GM18861 (cell line): ENCODE measurements at regions not wholly inside any gene's neighbourhood (a gene's known extent, or its start where the extent isn't known, plus 50 kb on each side); places are given as distances from the start of the nearest gene placed in this dataset.
"Not testable (repeated sequence)": the region's sequence is repeated elsewhere in the genome, so short reads cannot be mapped to it uniquely, and the experiment has no call there.

Experiments
- ATAC-seq: cut with Tn5 transposase; IDR thresholded peaks from one replicate; pipeline ENCODE4 v1.9.1; 2021; ENCODE audit not compliant: unreplicated experiment

DNA sequence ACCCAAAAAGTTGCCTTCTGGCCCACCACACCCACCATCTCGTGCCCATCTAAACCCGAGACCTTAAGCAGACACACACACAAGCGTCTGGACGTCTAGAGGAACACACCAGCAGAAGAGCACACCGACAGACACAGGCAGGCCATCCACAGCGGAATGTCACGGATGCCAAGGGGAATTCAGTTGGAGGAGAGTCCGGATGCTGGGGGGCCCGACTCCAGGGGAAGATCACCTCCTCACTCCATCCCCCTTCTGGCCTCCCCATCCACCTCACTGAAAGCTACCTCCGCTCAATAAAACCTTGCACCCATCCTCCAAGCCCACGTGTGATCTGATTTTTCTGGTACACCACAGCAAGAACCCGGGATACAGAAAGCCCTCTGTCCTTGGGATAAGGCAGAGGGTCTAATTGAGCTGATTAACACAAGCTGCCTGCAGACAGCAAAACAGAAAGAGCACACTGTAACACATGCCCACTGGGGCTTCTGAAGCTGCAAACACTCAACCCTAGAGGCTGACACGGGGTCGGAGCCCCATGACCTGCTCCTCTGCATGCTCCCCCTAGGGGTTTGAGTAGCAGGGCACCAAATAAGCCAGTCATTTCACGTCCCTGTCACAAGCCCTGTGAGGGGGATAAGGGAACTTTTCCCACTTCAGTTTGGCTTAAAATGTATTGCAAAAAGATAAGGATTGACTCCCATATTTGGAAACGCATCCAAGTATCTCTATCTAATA, 339.6 kb upstream of the PCDH10 start:
- ATAC-seq = no peak

DNA sequence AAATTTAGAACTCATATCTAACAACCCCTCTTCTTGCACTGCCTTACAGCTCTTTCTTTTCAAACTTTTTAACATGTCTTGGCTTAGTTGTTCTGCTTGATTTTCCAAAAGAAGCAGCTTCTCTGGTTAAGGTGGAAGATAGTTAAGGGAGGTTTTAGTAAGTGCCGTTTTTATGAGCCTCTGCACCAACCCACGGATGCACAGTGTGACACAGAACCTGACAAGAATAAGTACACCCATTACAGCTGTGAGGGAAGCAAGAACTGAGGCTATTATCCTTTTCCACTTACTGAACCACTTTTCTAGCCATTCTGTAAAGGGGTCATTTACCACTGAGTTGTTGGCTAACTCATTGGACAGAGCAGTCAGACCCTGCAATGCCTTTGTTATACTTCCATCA, 336.0 kb upstream of the PCDH10 start:
- ATAC-seq = not testable (repeated sequence)

DNA sequence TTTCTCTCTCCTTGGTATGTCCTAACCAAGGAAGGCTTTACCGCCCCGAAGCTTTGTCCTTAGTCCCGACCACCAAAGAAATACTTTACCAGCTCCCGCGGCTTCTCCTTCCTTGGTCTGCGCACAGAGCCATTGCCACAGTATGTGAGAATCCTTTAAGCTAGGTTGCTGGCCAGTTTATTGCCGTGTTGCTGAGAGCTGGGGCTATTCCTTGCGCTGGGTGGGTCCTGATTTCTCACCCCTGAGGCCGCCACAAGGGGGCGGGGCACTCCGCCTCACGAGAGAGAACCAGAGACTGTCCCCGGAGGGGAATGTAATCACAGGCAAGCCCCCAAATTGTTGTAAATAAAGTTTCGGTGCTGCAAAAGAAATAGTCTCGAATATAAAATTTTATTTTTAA, 331.0 kb upstream of the PCDH10 start:
- ATAC-seq = no peak

DNA sequence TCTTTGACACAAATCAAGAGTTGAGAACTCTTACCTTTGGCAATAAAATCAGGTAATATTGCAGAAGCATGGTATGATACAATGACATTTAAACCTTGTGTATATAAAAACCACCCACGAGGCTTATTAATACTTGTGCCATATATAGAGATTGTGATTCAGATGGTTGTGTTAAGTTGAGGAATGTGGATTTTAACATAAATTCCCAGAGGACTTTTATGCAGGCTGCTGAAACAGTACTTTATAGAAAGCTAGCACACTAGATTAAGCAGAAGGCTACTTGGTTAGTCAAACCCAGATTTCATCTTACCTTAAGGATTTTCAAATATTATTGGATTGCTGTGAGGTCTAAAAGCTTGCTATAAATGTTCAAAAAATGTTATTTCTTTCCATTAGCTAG, 325.7 kb upstream of the PCDH10 start:
- ATAC-seq = no peak

DNA sequence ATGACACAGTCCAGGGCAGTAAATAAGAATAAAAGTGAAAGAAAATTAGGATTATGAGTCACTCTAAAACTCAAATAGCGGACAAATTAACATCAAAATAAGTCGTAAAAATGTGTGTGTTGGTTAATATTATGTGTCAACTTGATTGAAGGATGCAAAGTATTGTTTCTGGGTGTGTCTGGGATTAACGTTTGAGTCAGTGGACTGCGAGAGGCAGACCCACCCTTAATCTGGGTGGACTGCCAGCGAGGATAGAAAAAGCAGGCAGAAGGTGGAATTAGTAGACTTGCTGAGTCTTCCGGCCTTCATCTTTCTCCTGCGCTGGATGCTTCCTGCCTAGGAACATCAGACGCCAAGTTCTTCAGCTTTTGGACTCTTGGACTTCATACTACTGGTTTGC, 324.3 kb upstream of the PCDH10 start:
- no peak for ATAC-seq

DNA sequence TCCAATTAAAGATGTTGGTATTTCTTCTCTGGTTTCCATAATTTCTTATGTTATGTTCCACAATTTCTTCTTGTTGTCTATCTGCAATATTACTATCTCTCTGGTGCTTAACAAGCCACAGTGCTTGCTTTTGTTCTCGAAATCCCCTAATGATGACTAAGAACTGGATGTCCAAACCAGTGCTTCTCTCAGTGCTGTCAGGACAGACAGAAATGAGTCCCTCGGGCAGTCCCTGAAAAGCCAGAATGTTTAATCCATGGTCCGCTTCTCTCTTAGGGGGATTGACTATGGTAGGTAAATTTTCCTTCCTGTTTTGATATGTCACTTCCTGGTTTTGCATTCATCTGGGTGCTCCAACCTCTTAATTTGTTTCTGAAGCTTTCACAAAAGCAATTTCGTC, 321.6 kb upstream of the PCDH10 start:
- ATAC-seq = no peak

DNA sequence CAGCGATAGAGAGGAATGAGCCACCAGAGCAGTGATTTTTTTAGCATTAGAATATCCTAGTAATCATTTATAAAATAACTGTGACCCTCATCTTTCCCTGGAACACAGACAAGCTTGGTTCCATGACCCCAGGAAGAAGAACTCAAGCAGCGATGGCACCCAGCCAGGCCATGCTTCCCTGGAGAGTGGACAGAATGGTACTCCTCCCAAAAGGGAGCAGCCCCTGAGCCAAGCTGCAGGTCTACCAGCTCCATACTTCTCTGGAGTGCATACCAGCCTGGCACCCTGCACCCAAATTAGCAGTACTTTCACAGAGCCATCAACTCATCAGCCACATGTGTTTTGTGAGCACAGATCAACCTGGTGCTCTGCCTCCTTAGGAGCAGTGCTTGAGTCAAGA, 310.9 kb upstream of the PCDH10 start:
- ATAC-seq = no peak

DNA sequence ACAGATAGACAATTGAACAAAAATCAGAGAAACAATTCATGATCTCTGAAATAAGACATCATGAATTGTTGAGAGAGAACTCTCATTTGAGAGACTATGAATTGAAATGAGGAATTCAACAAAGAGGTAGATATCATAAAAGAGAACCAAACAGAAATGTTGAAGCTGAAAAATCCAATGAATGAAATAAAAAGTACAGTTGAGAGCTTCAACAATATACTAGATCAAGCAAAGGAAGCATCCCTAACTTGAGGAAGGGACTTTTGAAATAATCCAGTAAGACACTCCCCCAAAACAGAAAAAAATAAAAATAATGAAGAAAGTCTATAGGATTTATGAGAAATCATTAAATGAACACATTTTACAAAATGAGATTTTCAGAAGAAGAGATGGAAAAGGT, 310.0 kb upstream of the PCDH10 start:
- ATAC-seq = no peak

DNA sequence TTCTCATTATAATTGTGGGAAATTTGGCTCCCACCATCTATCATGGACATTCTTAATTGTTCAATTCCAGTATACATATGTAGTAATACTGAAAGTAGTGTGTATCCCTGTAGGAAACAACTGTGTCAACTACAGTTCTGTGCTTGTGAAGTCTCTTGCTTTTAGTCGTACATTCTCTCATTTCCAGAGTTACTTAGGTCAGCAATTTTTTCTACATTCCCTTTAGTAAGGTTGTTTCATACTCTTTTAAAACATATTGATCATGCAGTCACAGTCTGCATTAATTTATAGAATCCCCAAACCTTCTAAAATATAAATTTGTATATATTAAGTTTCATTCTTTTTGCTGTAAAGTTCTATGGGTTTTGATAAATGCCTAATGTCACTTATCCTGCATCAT, 289.2 kb upstream of the PCDH10 start:
- ATAC-seq = no peak

DNA sequence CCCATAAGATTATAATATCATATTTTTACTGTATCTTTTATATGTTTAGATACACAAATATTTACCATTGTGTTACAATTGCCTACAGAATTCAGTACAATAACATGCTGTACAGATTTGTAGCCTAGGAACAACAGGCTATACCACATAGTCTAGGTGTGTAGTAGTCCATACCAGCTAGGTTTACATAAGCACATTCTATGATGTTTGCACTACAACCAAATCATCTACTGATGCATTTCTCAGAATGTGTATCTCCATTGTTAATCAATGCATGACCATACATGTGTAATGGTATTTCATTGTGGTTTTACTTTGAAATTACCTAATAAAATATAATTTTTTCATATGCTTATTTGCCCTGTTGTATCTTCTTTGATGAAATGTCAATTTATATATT, 288.1 kb upstream of the PCDH10 start:
- no peak for ATAC-seq

DNA sequence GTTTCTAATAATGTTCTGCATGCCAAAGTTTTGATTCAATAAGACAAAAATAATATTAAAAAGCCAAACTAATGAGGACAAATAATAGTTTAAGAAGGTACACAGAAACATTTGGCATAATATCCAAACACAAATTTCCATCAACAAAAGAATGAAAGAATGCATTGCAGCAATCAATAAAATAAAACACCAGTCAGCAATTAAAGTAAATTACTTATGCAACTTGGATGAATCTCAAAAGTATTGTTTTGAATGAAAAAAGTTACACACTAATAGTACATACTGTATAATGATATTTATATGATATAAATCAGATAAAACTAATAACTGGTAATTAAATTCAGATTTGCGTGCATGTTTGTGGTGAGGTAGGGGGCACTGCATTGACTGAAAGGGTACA, 285.5 kb upstream of the PCDH10 start:
- no peak for ATAC-seq

DNA sequence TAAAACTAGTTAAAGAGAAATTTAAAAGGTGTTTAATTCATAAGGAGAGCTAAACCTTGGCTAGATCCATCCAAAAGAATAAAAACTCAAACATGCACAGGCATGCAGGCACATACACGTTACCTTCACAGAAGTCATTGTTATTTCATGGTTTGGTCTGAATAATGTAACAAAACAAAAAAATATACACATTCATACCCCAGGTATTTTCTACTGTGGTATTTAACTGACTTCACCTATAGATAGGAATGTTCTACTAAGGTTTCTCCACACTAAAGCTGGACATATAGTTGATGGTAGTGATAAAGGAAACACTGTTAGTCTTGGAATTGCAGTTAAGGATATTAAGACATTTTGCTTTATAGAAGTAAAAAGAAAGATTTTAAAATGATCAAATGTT, 283.6 kb upstream of the PCDH10 start:
- no peak for ATAC-seq

DNA sequence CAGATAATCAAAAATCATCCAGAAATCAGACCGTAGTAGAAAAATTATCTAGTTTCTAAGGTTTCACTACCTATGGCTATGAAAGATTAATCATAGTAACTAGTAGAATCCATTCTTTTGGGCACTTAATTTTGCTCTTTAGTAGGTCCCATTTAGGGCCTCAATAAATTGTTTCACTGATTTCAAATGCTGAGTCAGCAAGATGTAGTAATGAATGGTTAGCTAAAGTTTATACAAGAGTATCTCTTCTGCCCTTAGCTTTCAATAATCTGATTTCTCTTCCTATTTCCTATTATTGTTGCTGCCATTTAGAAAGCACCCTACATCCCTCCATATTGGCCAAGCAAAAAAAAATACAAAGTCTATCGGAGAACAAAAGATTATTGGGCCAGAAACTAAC, 283.2 kb upstream of the PCDH10 start:
- ATAC-seq = no peak

DNA sequence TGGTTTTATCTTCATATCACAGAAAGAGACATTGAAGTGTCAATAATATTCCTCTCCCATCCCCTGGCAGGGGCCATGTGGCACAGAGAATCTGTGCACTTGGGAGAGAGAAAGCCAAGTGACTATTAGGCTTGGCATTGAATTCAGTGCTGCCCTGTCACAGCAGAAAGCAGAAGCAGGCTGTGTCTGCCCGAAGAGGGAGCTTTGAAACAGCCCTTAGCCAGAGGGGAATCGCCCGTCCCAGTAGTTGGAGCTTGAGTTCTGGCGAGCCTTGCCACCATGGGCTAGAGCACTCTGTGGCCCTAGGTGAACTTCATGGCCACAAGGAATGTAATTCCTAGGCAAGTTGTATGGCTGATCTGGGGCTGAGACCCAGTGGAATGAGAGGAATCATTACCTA, 282.5 kb upstream of the PCDH10 start:
- ATAC-seq = no peak

DNA sequence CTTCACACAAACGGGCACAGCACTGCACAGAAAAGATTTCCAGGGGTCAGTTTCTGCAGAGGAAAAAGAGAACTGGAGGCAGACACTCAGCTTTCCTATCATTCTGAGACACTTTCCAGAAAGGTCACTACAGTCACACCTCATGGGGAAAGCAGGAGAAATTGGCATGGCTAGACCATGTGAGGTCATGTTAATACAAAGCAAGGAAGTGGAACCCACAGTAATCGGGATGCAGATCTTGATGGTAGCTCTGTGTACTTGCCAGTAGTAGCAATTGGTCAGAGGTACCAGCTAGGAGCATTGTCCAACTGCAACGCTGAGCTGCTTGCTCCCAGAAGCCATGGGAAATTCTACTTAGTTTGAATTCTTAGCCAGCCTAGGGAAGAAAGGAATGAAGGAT, 255.3 kb upstream of the PCDH10 start:
- no peak for ATAC-seq

DNA sequence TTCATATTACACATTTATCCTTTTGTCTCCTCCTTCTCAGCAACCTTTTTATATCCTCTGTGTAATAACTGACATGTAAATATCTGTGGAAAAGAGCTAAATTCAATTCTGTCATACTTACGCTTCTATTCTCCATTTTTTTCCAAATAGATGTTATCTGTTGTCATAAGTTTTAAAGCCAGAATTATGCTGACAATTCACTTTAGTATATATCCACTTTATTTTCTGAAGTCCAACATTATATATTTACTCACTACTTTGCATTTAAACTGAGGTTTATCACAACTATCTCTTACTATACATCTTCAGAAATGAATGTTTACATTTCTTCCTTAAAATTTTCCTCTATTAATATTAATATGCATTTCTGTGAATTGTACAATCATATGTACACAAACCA, 247.9 kb upstream of the PCDH10 start:
- no peak for ATAC-seq

DNA sequence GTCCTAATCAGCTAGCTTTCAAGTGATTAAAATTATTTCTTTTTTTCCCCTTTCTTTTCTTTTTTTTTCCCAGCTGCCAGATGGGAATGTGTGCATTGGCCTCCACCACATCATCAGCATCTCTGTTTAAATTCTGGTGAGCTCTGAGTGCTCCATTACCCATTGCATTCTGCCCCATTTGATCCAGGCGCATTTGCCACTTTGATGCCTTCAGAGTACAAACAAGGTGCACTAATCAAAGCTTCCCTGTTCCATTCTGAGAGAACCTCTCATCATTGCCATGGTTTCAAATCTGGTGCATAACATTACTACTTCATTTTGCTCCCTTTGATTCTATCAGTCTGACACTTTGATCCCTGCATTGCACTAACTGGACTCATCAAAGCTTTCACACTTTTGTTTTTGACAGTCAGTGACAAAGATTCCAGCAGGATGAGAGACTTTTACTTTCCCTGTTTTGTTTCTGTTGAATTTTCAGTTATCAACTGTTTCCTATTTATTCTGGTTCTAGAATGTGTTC, 238.8 kb upstream of the PCDH10 start:
- no peak for ATAC-seq

DNA sequence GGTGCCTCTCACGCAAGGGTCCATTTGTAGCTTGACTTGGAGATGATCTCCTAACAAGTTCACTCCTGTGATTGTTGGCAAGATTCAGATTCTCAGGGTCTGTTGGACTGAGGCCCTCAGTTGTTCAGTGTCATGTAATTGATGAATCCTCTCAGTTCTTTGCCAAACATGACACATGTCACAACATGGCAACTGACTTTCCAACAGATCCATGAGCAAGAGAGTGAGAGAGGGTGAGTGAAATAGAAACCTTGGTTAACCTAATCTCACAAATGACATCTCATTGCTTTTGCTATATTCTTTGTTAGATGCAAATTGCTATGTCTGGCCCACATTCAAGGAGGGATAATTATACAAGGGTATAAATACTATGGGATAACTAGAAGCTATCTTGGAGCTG, 231.0 kb upstream of the PCDH10 start:
- no peak for ATAC-seq

DNA sequence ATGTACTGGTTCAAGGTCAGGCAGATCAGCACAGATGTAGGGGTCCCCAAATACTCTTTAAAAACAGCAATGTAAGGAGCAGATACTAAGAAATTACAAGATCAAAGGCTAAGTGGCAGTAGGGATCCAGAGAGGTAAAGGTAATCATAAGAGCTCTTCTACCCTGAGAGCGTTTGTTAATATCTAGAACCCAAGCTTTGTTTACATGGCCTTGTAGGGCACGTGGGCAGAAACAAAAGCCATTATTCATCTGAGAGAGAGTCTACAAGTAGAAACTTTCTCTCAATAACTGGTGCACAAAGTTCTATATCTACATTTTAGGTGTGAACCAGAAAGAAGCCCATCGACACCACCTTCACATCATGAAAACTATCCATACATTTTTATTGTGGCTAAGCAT, 225.6 kb upstream of the PCDH10 start:
- no peak for ATAC-seq

DNA sequence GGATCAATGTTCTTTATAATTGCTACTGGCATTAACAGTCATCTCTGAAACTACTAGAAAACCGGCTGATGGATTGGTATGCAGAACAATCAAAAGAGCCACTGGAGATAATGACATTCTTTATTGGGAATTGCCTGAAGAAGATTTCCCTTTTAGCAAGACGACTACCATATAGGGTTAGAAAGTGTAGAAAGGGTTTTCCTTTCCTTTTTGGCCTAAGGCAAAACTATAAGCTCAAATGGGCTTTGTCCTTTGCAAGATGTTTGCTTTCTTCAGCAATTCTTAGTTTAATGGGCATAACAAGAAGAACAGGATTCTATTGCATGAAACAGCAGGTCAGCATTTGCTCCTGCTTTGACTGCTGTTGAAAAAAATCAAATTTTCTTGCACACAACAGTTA, 214.2 kb upstream of the PCDH10 start:
- ATAC-seq = no peak

DNA sequence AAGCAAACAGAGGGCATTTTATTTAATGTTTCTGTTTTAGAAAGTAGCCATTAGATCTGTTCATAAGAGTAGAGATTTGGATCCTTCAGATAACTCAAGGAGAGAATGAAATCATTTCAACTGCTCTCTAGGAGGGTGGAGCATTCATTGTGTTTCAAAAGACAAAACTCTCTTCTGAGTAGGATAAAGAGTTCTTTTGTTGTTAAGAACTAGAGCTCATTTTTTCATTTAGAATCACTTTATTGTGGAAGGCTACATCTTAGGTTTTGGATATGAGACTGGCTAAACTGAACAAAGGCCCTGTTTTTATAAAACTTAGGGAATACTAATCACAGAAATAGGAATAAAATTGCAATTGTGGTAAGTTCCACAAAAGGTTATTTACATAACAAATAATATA, 193.9 kb upstream of the PCDH10 start:
- ATAC-seq = no peak

DNA sequence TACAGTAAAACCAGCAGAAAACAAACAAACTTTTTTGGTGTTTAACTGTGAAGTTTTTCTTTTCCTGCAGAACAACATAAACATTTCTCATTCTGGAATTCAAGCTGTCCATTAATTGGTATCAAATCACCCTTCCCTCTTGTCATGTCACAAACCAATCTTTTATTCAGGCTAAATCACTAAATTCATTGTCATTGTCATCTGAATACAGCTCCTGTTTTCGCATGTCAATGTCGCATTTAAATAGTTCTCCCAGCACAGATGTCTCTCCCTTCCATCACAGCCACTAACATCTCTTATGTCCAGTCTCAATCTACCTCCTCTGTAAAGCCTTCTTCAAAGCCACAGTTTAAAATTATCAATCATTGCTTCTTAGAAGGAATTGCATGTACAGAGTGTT, 192.1 kb upstream of the PCDH10 start:
- no peak for ATAC-seq
